ENCODE measurements at regions not wholly inside any gene's neighbourhood (a gene's known extent, or its start where the extent isn't known, plus 50 kb on each side); places are given as distances from the start of the nearest gene placed in this dataset.
"Not testable (repeated sequence)": the region's sequence is repeated elsewhere in the genome, so short reads cannot be mapped to it uniquely, and the experiment has no call there.

DNA sequence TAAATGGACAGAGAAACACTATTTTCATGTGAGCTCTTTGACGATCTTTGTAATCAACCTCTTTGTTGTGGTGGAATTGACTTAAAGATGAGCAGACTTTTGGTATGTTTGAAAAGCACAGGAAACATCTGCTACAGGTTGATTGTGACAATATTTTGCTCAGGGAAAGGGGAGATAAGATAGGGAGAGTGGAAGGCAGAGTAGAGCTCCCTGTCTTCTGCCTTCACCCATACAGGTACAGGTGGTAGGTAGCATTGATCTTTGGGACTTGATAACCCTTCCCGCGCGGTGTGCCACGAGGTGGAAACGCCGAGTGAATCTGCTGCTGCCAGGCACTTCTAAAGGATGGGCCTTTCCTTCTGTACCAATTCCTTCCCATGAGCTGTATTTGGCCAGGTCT lies 183.6 kb downstream of the UTRN start:
- Histone ChIP-seq H3K9ac (ENCODE audit: low read depth in 1 of 2, low read length in 2 of 2) (no peak overlapping the region), H3K36me3 (ENCODE audit: control insufficient read depth in 2 of 2, insufficient read depth in 2 of 2, low read length in 2 of 2) (peaks cover 16 to 23% of the 10 kb centered on the region in 2 donors)

DNA sequence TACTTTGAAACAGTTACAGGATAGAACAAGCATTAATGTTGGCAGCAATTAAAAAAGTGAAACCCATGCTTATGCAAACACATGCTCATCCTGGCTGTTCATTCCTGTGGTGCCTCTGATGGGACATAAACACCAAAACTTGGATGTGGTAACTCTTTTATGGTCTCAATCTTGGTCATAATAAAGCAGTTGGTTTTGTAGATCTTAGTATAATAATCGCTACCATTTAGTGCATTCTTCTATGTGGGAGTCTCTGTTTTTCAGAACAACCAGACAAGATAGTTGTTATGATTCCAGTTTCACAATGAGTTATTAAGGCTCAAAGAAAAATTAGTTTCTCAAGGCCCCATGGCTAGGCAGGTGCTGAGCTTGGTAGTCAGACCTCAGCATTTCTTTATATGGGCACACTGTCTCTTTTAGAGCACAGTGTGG lies 184.0 kb downstream of the UTRN start:
- Histone ChIP-seq H3K27ac (ENCODE audit: low read depth in 2 of 2, low read length in 2 of 2) (no peak overlapping the region), H3K9ac (ENCODE audit: low read depth in 1 of 2, low read length in 2 of 2) (no peak overlapping the region), H3K9me3 (ENCODE audit: control insufficient read depth in 2 of 2, low read length in 2 of 2) (no peaks in the 10 kb centered on the region), H3K27me3 (ENCODE audit: control insufficient read depth in 2 of 2, insufficient read depth in 2 of 2, low read length in 2 of 2) (no peaks in the 10 kb centered on the region), H3K36me3 (ENCODE audit: control insufficient read depth in 2 of 2, insufficient read depth in 2 of 2, low read length in 2 of 2) (peaks cover 16 to 21% of the 10 kb centered on the region in 2 donors), H3K4me1 (ENCODE audit: control insufficient read depth in 2 of 2, insufficient read depth in 2 of 2, low read length in 2 of 2) (no peaks in the 10 kb centered on the region), H3K4me3 (ENCODE audit: low read length in 2 of 2) (no peak overlapping the region)

More for the DNA sequence above, 183.6 kb downstream of the UTRN start:
- Histone ChIP-seq H3K4me3 (ENCODE audit: low read length in 2 of 2) (no peak overlapping the region), H3K27me3 (ENCODE audit: control insufficient read depth in 2 of 2, insufficient read depth in 2 of 2, low read length in 2 of 2) (no peaks in the 10 kb centered on the region), H3K27ac (ENCODE audit: low read depth in 2 of 2, low read length in 2 of 2) (no peak overlapping the region), H3K4me1 (ENCODE audit: control insufficient read depth in 2 of 2, insufficient read depth in 2 of 2, low read length in 2 of 2) (no peaks in the 10 kb centered on the region), H3K9me3 (ENCODE audit: control insufficient read depth in 2 of 2, low read length in 2 of 2) (no peaks in the 10 kb centered on the region)

DNA sequence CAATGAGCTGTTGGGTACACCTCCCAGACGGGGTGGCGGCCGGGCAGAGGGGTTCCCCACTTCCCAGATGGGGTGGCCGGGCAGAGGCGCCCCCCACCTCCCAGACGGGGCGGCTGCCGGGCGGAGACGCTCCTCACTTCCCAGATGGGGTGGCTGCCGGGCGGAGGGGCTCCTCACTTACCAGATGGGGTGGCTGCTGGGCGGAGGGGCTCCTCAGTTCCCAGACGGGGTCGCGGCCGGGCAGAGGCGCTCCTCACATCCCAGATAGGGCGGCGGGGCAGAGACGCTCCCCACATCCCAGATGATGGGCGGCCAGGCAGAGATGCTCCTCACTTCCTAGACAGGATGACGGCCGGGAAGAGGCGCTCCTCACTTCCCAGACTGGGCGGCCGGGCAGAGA lies 185.1 kb downstream of the UTRN start:
- H3K4me3 ChIP-seq (ENCODE audit: low read length in 2 of 2); H3K27ac ChIP-seq (ENCODE audit: low read depth in 2 of 2, low read length in 2 of 2); H3K9ac ChIP-seq (ENCODE audit: low read depth in 1 of 2, low read length in 2 of 2); H3K4me1 ChIP-seq (ENCODE audit: control insufficient read depth in 2 of 2, insufficient read depth in 2 of 2, low read length in 2 of 2); H3K27me3 ChIP-seq (ENCODE audit: control insufficient read depth in 2 of 2, insufficient read depth in 2 of 2, low read length in 2 of 2); H3K9me3 ChIP-seq (ENCODE audit: control insufficient read depth in 2 of 2, low read length in 2 of 2): not testable (repeated sequence)
- peaks cover 21 to 28% of the 10 kb centered on the region in 2 donors for H3K36me3 ChIP-seq (ENCODE audit: control insufficient read depth in 2 of 2, insufficient read depth in 2 of 2, low read length in 2 of 2)

DNA sequence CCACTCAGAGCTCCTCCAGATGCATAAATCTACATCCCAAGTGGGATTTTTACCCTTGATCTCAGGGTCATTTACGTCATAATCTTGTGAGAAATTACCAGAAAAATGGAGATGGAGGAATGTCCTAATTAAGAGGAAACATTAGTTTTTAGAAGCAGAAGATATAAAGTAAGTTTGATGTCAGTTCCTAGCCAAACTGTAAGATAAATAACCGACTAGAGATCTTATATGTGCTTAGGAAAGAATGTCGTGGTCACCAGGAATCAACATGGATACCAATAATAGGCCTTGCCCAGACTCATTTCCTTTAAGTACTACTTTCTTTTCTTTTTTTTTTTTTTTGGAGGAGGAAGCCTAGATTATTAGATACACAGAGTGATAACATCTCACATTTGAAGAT lies 186.9 kb downstream of the UTRN start:
- H3K36me3 ChIP-seq (ENCODE audit: control insufficient read depth in 2 of 2, insufficient read depth in 2 of 2, low read length in 2 of 2), result peaks cover 19 to 31% of the 10 kb centered on the region in 2 donors
- no peak overlapping the region for H3K9ac ChIP-seq (ENCODE audit: low read depth in 1 of 2, low read length in 2 of 2)
- H3K9me3 ChIP-seq (ENCODE audit: control insufficient read depth in 2 of 2, low read length in 2 of 2), result no peaks in the 10 kb centered on the region
- no peaks in the 10 kb centered on the region for H3K4me1 ChIP-seq (ENCODE audit: control insufficient read depth in 2 of 2, insufficient read depth in 2 of 2, low read length in 2 of 2)
- H3K4me3 ChIP-seq (ENCODE audit: low read length in 2 of 2), result no peak overlapping the region
- H3K27ac ChIP-seq (ENCODE audit: low read depth in 2 of 2, low read length in 2 of 2), result no peak overlapping the region
- no peaks in the 10 kb centered on the region for H3K27me3 ChIP-seq (ENCODE audit: control insufficient read depth in 2 of 2, insufficient read depth in 2 of 2, low read length in 2 of 2)

DNA sequence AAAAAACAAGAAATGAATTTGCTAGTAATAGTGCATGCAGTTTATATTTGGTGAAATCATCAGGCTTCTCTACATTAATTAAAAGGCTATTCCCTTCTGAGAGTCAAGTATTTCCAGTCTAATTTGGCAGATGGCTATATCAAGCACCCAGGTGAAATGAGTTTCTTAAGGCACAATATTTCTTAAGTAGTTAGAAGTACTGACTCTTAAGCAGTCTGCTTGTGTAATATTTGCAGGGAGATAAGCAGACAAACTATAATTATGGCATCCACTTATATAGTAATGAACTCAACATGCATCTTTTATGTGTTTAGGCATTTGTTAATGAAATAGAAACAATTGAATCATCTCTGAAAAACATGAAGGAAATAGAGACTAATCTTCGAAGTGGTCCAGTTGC lies 189.2 kb downstream of the UTRN start:
- no peak overlapping the region for H3K27ac ChIP-seq (ENCODE audit: low read depth in 2 of 2, low read length in 2 of 2)
- no peak overlapping the region for H3K4me3 ChIP-seq (ENCODE audit: low read length in 2 of 2)
- no peaks in the 10 kb centered on the region for H3K9me3 ChIP-seq (ENCODE audit: control insufficient read depth in 2 of 2, low read length in 2 of 2)
- H3K9ac ChIP-seq (ENCODE audit: low read depth in 1 of 2, low read length in 2 of 2), result no peak overlapping the region
- peaks cover 19 to 21% of the 10 kb centered on the region in 2 donors for H3K36me3 ChIP-seq (ENCODE audit: control insufficient read depth in 2 of 2, insufficient read depth in 2 of 2, low read length in 2 of 2)
- no peaks in the 10 kb centered on the region for H3K27me3 ChIP-seq (ENCODE audit: control insufficient read depth in 2 of 2, insufficient read depth in 2 of 2, low read length in 2 of 2)
- no peaks in the 10 kb centered on the region for H3K4me1 ChIP-seq (ENCODE audit: control insufficient read depth in 2 of 2, insufficient read depth in 2 of 2, low read length in 2 of 2)

DNA sequence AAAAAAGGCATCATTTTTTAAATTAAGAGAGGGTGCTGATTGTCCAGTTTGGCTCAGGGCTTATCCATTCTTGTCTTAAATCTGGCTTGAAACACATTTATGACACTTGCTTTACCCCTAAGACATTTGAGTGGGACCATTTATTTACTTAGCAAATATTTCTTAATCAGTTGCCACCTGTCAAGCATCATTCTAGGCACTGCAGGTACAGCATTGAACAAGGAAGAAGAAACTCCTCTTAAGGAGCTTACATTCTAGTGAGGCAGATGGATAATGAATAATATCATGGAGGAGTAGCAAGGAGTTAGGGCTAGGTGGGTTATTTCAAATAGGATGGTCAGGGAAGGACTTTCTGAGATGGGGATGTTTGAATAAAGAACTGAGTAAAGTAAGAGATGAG lies 189.8 kb downstream of the UTRN start:
- H3K4me3 ChIP-seq (ENCODE audit: low read length in 2 of 2), result no peak overlapping the region
- H3K9me3 ChIP-seq (ENCODE audit: control insufficient read depth in 2 of 2, low read length in 2 of 2), result no peaks in the 10 kb centered on the region
- H3K27me3 ChIP-seq (ENCODE audit: control insufficient read depth in 2 of 2, insufficient read depth in 2 of 2, low read length in 2 of 2), result no peaks in the 10 kb centered on the region
- no peak overlapping the region for H3K27ac ChIP-seq (ENCODE audit: low read depth in 2 of 2, low read length in 2 of 2)
- peaks cover 19 to 22% of the 10 kb centered on the region in 2 donors for H3K36me3 ChIP-seq (ENCODE audit: control insufficient read depth in 2 of 2, insufficient read depth in 2 of 2, low read length in 2 of 2)
- H3K9ac ChIP-seq (ENCODE audit: low read depth in 1 of 2, low read length in 2 of 2), result no peak overlapping the region
- no peaks in the 10 kb centered on the region for H3K4me1 ChIP-seq (ENCODE audit: control insufficient read depth in 2 of 2, insufficient read depth in 2 of 2, low read length in 2 of 2)

DNA sequence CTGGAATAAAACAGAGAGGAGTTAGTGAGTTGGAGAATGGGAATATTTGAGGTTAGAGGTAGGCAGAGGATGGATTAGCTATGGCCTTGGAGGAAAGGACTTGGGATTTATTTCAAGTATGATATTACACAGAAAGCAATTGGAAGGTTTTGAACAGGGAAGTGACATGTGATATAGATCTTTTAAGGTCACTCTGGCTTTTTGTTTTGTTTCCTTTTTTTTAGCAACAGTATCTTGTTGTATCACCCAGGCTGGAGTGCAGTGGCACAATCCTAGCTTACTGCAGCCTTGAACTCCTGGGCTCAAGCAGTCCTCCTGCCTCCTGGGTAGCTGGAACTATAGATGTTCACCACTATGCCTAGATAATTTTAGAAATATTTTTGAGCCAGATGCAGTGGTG lies 190.3 kb downstream of the UTRN start:
- no peaks in the 10 kb centered on the region for H3K9me3 ChIP-seq (ENCODE audit: control insufficient read depth in 2 of 2, low read length in 2 of 2)
- H3K9ac ChIP-seq (ENCODE audit: low read depth in 1 of 2, low read length in 2 of 2), result no peak overlapping the region
- no peaks in the 10 kb centered on the region for H3K4me1 ChIP-seq (ENCODE audit: control insufficient read depth in 2 of 2, insufficient read depth in 2 of 2, low read length in 2 of 2)
- H3K27ac ChIP-seq (ENCODE audit: low read depth in 2 of 2, low read length in 2 of 2), result no peak overlapping the region
- H3K4me3 ChIP-seq (ENCODE audit: low read length in 2 of 2), result no peak overlapping the region
- H3K27me3 ChIP-seq (ENCODE audit: control insufficient read depth in 2 of 2, insufficient read depth in 2 of 2, low read length in 2 of 2), result no peaks in the 10 kb centered on the region
- H3K36me3 ChIP-seq (ENCODE audit: control insufficient read depth in 2 of 2, insufficient read depth in 2 of 2, low read length in 2 of 2), result peaks cover 19 to 24% of the 10 kb centered on the region in 2 donors

DNA sequence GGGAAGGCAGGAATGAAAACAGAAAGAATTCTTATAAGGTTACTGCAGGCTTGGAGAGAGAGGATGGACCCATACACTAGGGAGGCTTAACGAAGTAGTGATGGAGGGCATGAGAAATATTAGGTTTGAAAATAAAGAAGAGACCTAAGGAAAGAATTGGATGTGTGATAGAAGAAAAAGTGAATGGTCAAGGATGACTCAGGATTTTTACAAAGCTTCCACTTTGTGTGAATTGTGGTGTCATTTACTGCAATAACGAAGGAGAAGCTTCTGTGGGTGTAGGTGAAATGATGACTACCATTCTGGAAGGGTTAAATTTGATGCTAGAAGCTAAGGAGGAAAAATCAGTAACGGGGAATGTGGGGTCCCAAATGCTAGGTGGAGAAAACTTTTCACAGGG lies 191.2 kb downstream of the UTRN start:
- H3K27me3 ChIP-seq (ENCODE audit: control insufficient read depth in 2 of 2, insufficient read depth in 2 of 2, low read length in 2 of 2), result no peaks in the 10 kb centered on the region
- no peak overlapping the region for H3K4me3 ChIP-seq (ENCODE audit: low read length in 2 of 2)
- H3K9me3 ChIP-seq (ENCODE audit: control insufficient read depth in 2 of 2, low read length in 2 of 2), result no peaks in the 10 kb centered on the region
- H3K36me3 ChIP-seq (ENCODE audit: control insufficient read depth in 2 of 2, insufficient read depth in 2 of 2, low read length in 2 of 2), result peaks cover 19 to 24% of the 10 kb centered on the region in 2 donors
- no peak overlapping the region for H3K9ac ChIP-seq (ENCODE audit: low read depth in 1 of 2, low read length in 2 of 2)
- no peaks in the 10 kb centered on the region for H3K4me1 ChIP-seq (ENCODE audit: control insufficient read depth in 2 of 2, insufficient read depth in 2 of 2, low read length in 2 of 2)
- H3K27ac ChIP-seq (ENCODE audit: low read depth in 2 of 2, low read length in 2 of 2), result no peak overlapping the region

DNA sequence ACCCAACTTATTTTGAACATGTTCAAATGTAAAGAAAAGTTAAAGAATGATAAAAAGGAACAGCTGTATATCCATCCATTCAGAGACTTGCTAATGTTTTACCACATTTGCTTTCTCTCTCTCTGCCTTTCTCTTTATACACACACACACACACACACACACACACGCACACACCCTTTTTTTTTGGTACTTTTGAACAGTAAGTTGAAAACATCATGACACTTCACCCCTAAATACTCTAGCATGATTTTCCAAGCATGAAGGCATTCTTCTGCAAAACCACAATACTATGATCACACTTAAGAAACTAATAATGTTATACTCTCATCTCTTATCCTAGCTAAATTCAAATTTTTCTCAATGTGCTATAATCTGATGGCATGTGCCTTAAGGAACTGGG lies 192.3 kb downstream of the UTRN start:
- no peak overlapping the region for H3K4me3 ChIP-seq (ENCODE audit: low read length in 2 of 2)
- H3K9ac ChIP-seq (ENCODE audit: low read depth in 1 of 2, low read length in 2 of 2), result no peak overlapping the region
- H3K36me3 ChIP-seq (ENCODE audit: control insufficient read depth in 2 of 2, insufficient read depth in 2 of 2, low read length in 2 of 2), result peaks cover 15 to 22% of the 10 kb centered on the region in 2 donors
- H3K27ac ChIP-seq (ENCODE audit: low read depth in 2 of 2, low read length in 2 of 2), result no peak overlapping the region
- H3K4me1 ChIP-seq (ENCODE audit: control insufficient read depth in 2 of 2, insufficient read depth in 2 of 2, low read length in 2 of 2), result no peaks in the 10 kb centered on the region
- H3K27me3 ChIP-seq (ENCODE audit: control insufficient read depth in 2 of 2, insufficient read depth in 2 of 2, low read length in 2 of 2), result no peaks in the 10 kb centered on the region
- H3K9me3 ChIP-seq (ENCODE audit: control insufficient read depth in 2 of 2, low read length in 2 of 2), result no peaks in the 10 kb centered on the region

DNA sequence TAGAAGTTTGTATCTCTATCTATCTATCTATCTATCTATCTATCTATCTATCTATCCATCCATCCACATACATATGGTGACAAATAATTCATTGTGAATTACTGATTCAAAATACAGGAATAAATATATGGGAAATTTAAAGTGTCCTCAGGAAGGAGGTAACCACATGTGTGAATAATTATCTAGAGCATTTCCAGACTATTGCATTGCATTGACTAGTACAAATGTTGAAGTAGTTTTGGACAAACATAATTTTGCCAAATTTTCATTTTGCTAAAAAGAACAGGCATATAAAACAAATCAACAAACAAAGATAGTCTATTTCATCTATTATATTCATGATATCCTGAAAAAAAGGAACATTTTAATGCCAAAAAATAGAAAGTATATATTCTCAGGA lies 192.7 kb downstream of the UTRN start:
- Histone ChIP-seq H3K9me3 (ENCODE audit: control insufficient read depth in 2 of 2, low read length in 2 of 2) (no peaks in the 10 kb centered on the region), H3K36me3 (ENCODE audit: control insufficient read depth in 2 of 2, insufficient read depth in 2 of 2, low read length in 2 of 2) (peaks cover 15 to 22% of the 10 kb centered on the region in 2 donors), H3K4me1 (ENCODE audit: control insufficient read depth in 2 of 2, insufficient read depth in 2 of 2, low read length in 2 of 2) (no peaks in the 10 kb centered on the region), H3K9ac (ENCODE audit: low read depth in 1 of 2, low read length in 2 of 2) (no peak overlapping the region), H3K4me3 (ENCODE audit: low read length in 2 of 2) (no peak overlapping the region), H3K27me3 (ENCODE audit: control insufficient read depth in 2 of 2, insufficient read depth in 2 of 2, low read length in 2 of 2) (no peaks in the 10 kb centered on the region), H3K27ac (ENCODE audit: low read depth in 2 of 2, low read length in 2 of 2) (no peak overlapping the region)

DNA sequence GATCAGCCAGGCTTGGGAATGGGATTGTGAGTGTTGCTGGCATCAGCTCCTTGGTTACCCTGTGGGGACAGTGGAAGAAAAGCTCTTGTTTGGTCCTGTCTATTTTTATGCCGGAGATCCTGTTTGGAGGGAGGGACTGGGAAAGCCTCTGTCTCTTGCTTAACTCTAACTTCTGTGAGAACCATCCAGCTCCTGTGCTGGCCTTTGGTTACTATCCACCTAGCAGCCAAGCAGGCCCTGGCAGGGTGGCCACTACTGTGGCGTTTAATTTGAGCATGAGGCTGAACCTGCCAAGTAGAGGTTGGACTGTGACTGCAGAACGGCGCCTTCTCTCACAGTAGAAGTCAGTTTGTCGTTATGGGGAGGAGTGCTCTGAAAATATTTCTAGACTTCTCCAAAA lies 193.3 kb downstream of the UTRN start:
- Histone ChIP-seq H3K27ac (ENCODE audit: low read depth in 2 of 2, low read length in 2 of 2) (no peak overlapping the region), H3K9me3 (ENCODE audit: control insufficient read depth in 2 of 2, low read length in 2 of 2) (no peaks in the 10 kb centered on the region), H3K36me3 (ENCODE audit: control insufficient read depth in 2 of 2, insufficient read depth in 2 of 2, low read length in 2 of 2) (peaks cover 14 to 21% of the 10 kb centered on the region in 2 donors)

More for the DNA sequence above, 193.3 kb downstream of the UTRN start:
- Histone ChIP-seq H3K4me1 (ENCODE audit: control insufficient read depth in 2 of 2, insufficient read depth in 2 of 2, low read length in 2 of 2) (no peaks in the 10 kb centered on the region), H3K27me3 (ENCODE audit: control insufficient read depth in 2 of 2, insufficient read depth in 2 of 2, low read length in 2 of 2) (no peaks in the 10 kb centered on the region), H3K4me3 (ENCODE audit: low read length in 2 of 2) (no peak overlapping the region), H3K9ac (ENCODE audit: low read depth in 1 of 2, low read length in 2 of 2) (no peak overlapping the region)

Measured in mucosa of rectum (tissue), 2 donors.